H1 (cell line): ENCODE measurements at regions not wholly inside any gene's neighbourhood (a gene's known extent, or its start where the extent isn't known, plus 50 kb on each side); places are given as distances from the start of the nearest gene placed in this dataset.

Source experiments
- CTCF ChIA-PET: fragments of 300-600 bp; sonication (Branson Sonifier 250); formaldehyde crosslinking; loops from one replicate; lab custom pipeline; 2021; ENCODE audit not compliant: partially characterized antibody; lab: Charles Lee
- POLR2A ChIA-PET: fragments of 300-600 bp; sonication (Branson Sonifier 250); formaldehyde crosslinking; loops from one replicate; lab custom pipeline; 2021; ENCODE audit warnings: inconsistent platforms; ENCODE audit not compliant: partially characterized antibody; lab: Charles Lee
- DNase-seq, 2 experiments: peaks; one replicate each; pipeline versions ENCODE4 v3.0.0 to v3.0.0-alpha.2; 2010 to 2022; ENCODE audit warnings: low spot score in 2 of 2, low read depth in 1 of 2, mixed read lengths in 1 of 2
- FAIRE-seq: peaks from 2 replicates; lab custom pipeline; 2011; peaks lifted over from hg19 to GRCh38; lab: Jason Lieb, UNC
- H2AFZ ChIP-seq: 2 replicates; pipeline ENCODE4 v1.8.1; 2012; ENCODE audit warnings: low read length, inconsistent platforms
- H2AK5ac ChIP-seq: 2 replicates; pipeline ENCODE4 v1.6.1; 2013; ENCODE audit warnings: low read depth, low read length
- H2BK120ac ChIP-seq: replicated peaks from 2 replicates; pipeline ENCODE3; 2013; ENCODE audit warnings: low read depth, low read length, inconsistent platforms
- H2BK12ac ChIP-seq: 2 replicates; pipeline ENCODE4 v1.6.1; 2013; ENCODE audit warnings: low read depth, low read length
- H2BK15ac ChIP-seq: 2 replicates; pipeline ENCODE4 v1.6.1; 2013; ENCODE audit warnings: low read length
- H2BK20ac ChIP-seq: 2 replicates; pipeline ENCODE4 v1.6.1; 2013; ENCODE audit warnings: low read length
- H2BK5ac ChIP-seq: 2 replicates; pipeline ENCODE4 v1.6.1; 2013; ENCODE audit warnings: low read depth, low read length
- H3K14ac ChIP-seq: 2 replicates; pipeline ENCODE4 v1.6.1; 2013; ENCODE audit warnings: inconsistent platforms; ENCODE audit not compliant: insufficient read length
- H3K18ac ChIP-seq: 2 replicates; pipeline ENCODE4 v1.6.1; 2013; ENCODE audit warnings: low read length; ENCODE audit errors: extremely low read depth
- H3K23ac ChIP-seq: 2 replicates; pipeline ENCODE4 v1.6.1; 2013; ENCODE audit warnings: inconsistent platforms; ENCODE audit not compliant: insufficient read length
- H3K23me2 ChIP-seq: 2 replicates; pipeline ENCODE4 v1.6.1; 2013; ENCODE audit warnings: low read depth, low read length
- H3K27ac ChIP-seq: 2 replicates; pipeline ENCODE4 v1.6.1; 2011; ENCODE audit warnings: low read depth, low read length, inconsistent platforms
- H3K27me3 ChIP-seq, 4 experiments: replicated peaks in 1 of 4; 1 replicate in 1 of 4; 2 replicates in 3 of 4; pipeline versions ENCODE4 v1.6.1 to v1.8.1; 2011 to 2013; ENCODE audit warnings: low read length in 3 of 4, mild to moderate bottlenecking in 3 of 4, inconsistent platforms in 2 of 4, mixed read lengths in 2 of 4, moderate library complexity in 1 of 4; ENCODE audit not compliant: control insufficient read depth in 3 of 4, insufficient read depth in 3 of 4; ENCODE audit errors: extremely low read depth in 1 of 4
- H3K36me3 ChIP-seq, 4 experiments: 2 replicates each; pipeline versions ENCODE4 v1.6.1 to v1.8.1; 2011 to 2013; ENCODE audit warnings: mild to moderate bottlenecking in 4 of 4, low read length in 3 of 4, moderate library complexity in 2 of 4, control low read depth in 1 of 4, inconsistent platforms in 1 of 4; ENCODE audit not compliant: insufficient read depth in 4 of 4, control insufficient read depth in 2 of 4
- H3K4ac ChIP-seq: replicated peaks from 2 replicates; pipeline ENCODE3; 2013; ENCODE audit warnings: low read length, low read depth, mixed read lengths, inconsistent platforms; ENCODE audit not compliant: insufficient read length
- H3K4me1 ChIP-seq, 4 experiments: replicated peaks in 1 of 4; 1 replicate in 1 of 4; 2 replicates in 3 of 4; pipeline versions ENCODE4 v1.6.1 to v1.8.1; 2011 to 2013; ENCODE audit warnings: low read length in 3 of 4, inconsistent platforms in 2 of 4, mixed read lengths in 1 of 4; ENCODE audit not compliant: insufficient read depth in 4 of 4, control insufficient read depth in 3 of 4
- H3K4me2 ChIP-seq, 2 experiments: 2 replicates each; pipeline versions ENCODE4 v1.6.1 to v1.8.1; 2011 to 2013; ENCODE audit warnings: low read depth in 2 of 2, low read length in 2 of 2, control low read depth in 1 of 2, inconsistent platforms in 1 of 2, mild to moderate bottlenecking in 1 of 2; ENCODE audit not compliant: insufficient read depth in 1 of 2
- H3K4me3 ChIP-seq, 4 experiments: fragments of 200-600, 300-600 bp in 1 of 4; sonication (generic), shearing (Covaris generic), sonication (Bioruptor Twin) in 1 of 4; 2 replicates each; pipeline versions ENCODE4 v1.5.1 to v1.8.1; 2011 to 2016; ENCODE audit warnings: low read length in 4 of 4, low read depth in 3 of 4, control low read depth in 2 of 4, inconsistent platforms in 2 of 4, mild to moderate bottlenecking in 2 of 4, mixed read lengths in 1 of 4, moderate library complexity in 1 of 4; ENCODE audit not compliant: insufficient read depth in 2 of 4; ENCODE audit errors: extremely low read depth in 1 of 4
- H3K56ac ChIP-seq: replicated peaks from 2 replicates; pipeline ENCODE3; 2013; ENCODE audit warnings: low read depth, mild to moderate bottlenecking, mixed read lengths, low read length, inconsistent platforms; ENCODE audit not compliant: insufficient read length
- H3K79me1 ChIP-seq: 2 replicates; pipeline ENCODE4 v1.6.1; 2013; ENCODE audit warnings: low read depth, low read length, control low read depth
- H3K79me2 ChIP-seq, 2 experiments: 2 replicates each; pipeline versions ENCODE4 v1.6.1 to v1.8.1; 2012 to 2013; ENCODE audit warnings: low read length in 2 of 2, mild to moderate bottlenecking in 2 of 2, inconsistent platforms in 1 of 2; ENCODE audit not compliant: insufficient read depth in 2 of 2, control insufficient read depth in 1 of 2
- H3K9ac ChIP-seq, 4 experiments: replicated peaks in 1 of 4; 1 replicate in 1 of 4; 2 replicates in 3 of 4; pipeline versions ENCODE4 v1.6.1 to v1.8.1; 2011 to 2013; ENCODE audit warnings: low read depth in 3 of 4, low read length in 3 of 4, control low read depth in 2 of 4, mild to moderate bottlenecking in 2 of 4, moderate library complexity in 2 of 4, inconsistent platforms in 1 of 4; ENCODE audit errors: extremely low read depth in 1 of 4
- H3K9me3 ChIP-seq, 2 experiments: 2 replicates each; pipeline versions ENCODE4 v1.6.1 to v1.8.1; 2012 to 2013; ENCODE audit warnings: mild to moderate bottlenecking in 2 of 2, moderate library complexity in 2 of 2, control low read depth in 1 of 2, inconsistent platforms in 1 of 2, low read depth in 1 of 2, low read length in 1 of 2, mixed read lengths in 1 of 2; ENCODE audit not compliant: insufficient read depth in 2 of 2
- H4K20me1 ChIP-seq, 2 experiments: replicated peaks in 1 of 2; 2 replicates each; pipeline versions ENCODE3 to v1.8.1; 2011 to 2013; ENCODE audit warnings: inconsistent platforms in 2 of 2, low read length in 2 of 2, mild to moderate bottlenecking in 1 of 2; ENCODE audit not compliant: insufficient read depth in 2 of 2, control insufficient read depth in 1 of 2
- H4K5ac ChIP-seq: 2 replicates; pipeline ENCODE4 v1.6.1; 2013; ENCODE audit warnings: low read length, low read depth, mixed read lengths, inconsistent platforms; ENCODE audit not compliant: insufficient read length
- H4K8ac ChIP-seq: 2 replicates; pipeline ENCODE4 v1.8.0; 2013; ENCODE audit warnings: mild to moderate bottlenecking, moderate library complexity, low read length, inconsistent platforms; ENCODE audit not compliant: insufficient read depth; ENCODE audit errors: extremely low read depth
- H4K91ac ChIP-seq: replicated peaks from 2 replicates; pipeline ENCODE3; 2013; ENCODE audit warnings: low read length, mixed read lengths, inconsistent platforms; ENCODE audit not compliant: insufficient read length
- ATF2 ChIP-seq: IDR thresholded peaks from 2 replicates; pipeline ENCODE4 v1.6.1; 2012; ENCODE audit warnings: low read length, inconsistent platforms
- CTBP2 ChIP-seq: IDR thresholded peaks from 2 replicates; pipeline ENCODE4 v1.7.0; 2011; ENCODE audit warnings: borderline replicate concordance, mild to moderate bottlenecking, moderate library complexity, mixed read lengths, low read length; ENCODE audit not compliant: insufficient read depth, insufficient read length
- NANOG ChIP-seq: IDR thresholded peaks from 2 replicates; pipeline ENCODE4 v1.6.1; 2011; ENCODE audit warnings: low read length, low read depth, mild to moderate bottlenecking, inconsistent platforms; ENCODE audit not compliant: insufficient read depth, poor library complexity, severe bottlenecking
- POLR2AphosphoS5 ChIP-seq: IDR thresholded peaks from 2 replicates; pipeline ENCODE4 v1.6.1; 2011; ENCODE audit warnings: low read depth, low read length
- SP4 ChIP-seq: IDR thresholded peaks from 2 replicates; pipeline ENCODE4 v1.6.1; 2012; ENCODE audit warnings: low read length, inconsistent platforms
- SUZ12 ChIP-seq: fragments of 200-600 bp; sonication (generic); IDR thresholded peaks from 2 replicates; pipeline ENCODE4 v1.6.1; 2012; ENCODE audit warnings: mild to moderate bottlenecking, inconsistent platforms, low read length, moderate library complexity, mixed read lengths
- WGBS, 2 experiments: shearing (Covaris generic) in 1 of 2; methylation state at CpG; one replicate each; pipeline versions ENCODE4 v1.1.6 to v1.1.7; 2013 to 2015; ENCODE audit warnings: low lambda C conversion rate in 2 of 2, mixed read lengths in 2 of 2, inconsistent platforms in 1 of 2, low coverage in 1 of 2, missing lambda C conversion rate in 1 of 2; ENCODE audit not compliant: insufficient replicate concordance in 2 of 2, insufficient coverage in 1 of 2, insufficient read length in 1 of 2; ENCODE audit errors: extremely low coverage in 1 of 2, missing lambda C conversion rate in 1 of 2; 5-methylcytosine and 5-hydroxymethylcytosine counted together

DNA sequence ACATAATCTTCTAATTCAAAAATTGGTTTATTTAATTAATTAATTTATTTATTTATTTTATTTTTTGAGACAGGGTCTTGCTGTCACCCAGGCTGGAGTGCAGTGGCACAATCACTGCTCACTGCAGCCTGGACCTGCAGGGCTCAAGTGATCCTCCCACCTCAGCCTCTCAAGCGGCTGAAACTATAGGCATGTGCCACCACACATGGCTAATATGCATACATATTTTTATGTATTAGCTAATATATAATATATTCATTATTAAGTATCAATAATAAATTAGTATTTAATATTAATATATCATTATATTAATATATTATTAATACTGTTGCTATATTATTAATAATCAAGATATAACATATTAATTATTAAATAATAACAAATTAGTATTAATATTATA, 406.7 kb downstream of the GPATCH2 start:
- no peak for FAIRE-seq
- TF ChIP-seq POLR2AphosphoS5 = no peak
- no peak for TF ChIP-seq SUZ12
- no peak for TF ChIP-seq CTBP2
- TF ChIP-seq NANOG = no peak
- TF ChIP-seq ATF2 = no peak
- TF ChIP-seq SP4 = no peak

More for the DNA sequence above, 406.7 kb downstream of the GPATCH2 start:
- no peak for DNase-seq
- no peak overlapping the region for H4K5ac ChIP-seq
- H3K4me3 ChIP-seq = no peak overlapping the region
- no peak overlapping the region for H3K56ac ChIP-seq
- H3K27ac ChIP-seq = no peak overlapping the region
- no peak overlapping the region for H3K4me2 ChIP-seq
- H3K79me1 ChIP-seq = no peaks in the 10 kb centered on the region
- no peak overlapping the region for H4K8ac ChIP-seq
- no peak overlapping the region for H3K23ac ChIP-seq
- H4K20me1 ChIP-seq = no peaks in the 10 kb centered on the region
- no peak overlapping the region for H2AFZ ChIP-seq
- H2AK5ac ChIP-seq = no peak overlapping the region
- no peak overlapping the region for H2BK5ac ChIP-seq
- H3K9me3 ChIP-seq = no peaks in the 10 kb centered on the region
- H2BK20ac ChIP-seq = no peak overlapping the region
- WGBS, 2 experiments = 91% methylated on average over 1 of the region's 1 CpG; no CpG with 5 or more reads in 1 of the 2 experiments
- H3K4ac ChIP-seq = no peak overlapping the region
- H3K14ac ChIP-seq = no peak overlapping the region
- no peaks in the 10 kb centered on the region for H3K4me1 ChIP-seq
- no peaks in the 10 kb centered on the region for H3K23me2 ChIP-seq
- POLR2A ChIA-PET = no interaction called here
- H3K9ac ChIP-seq = no peak overlapping the region
- no peaks in the 10 kb centered on the region for H3K27me3 ChIP-seq
- H3K18ac ChIP-seq = no peak overlapping the region
- H3K36me3 ChIP-seq = no peaks in the 10 kb centered on the region
- H4K91ac ChIP-seq = no peak overlapping the region
- no peak overlapping the region for H2BK120ac ChIP-seq
- CTCF ChIA-PET = interaction anchor here (0.6 kb wide), 1 partner anchor 23 kb away, joined by 3 read pairs; no protein-coding TSS in a partner anchor
- no peaks in the 10 kb centered on the region for H3K79me2 ChIP-seq
- no peak overlapping the region for H2BK15ac ChIP-seq
- no peak overlapping the region for H2BK12ac ChIP-seq
